Transverse colon (tissue), 4 donors: ENCODE measurements at regions not wholly inside any gene's neighbourhood (a gene's known extent, or its start where the extent isn't known, plus 50 kb on each side); places are given as distances from the start of the nearest gene placed in this dataset.

Experiments
- EP300 ChIP-seq: sonication (generic); formaldehyde crosslinking; IDR thresholded peaks from one replicate; pipeline ENCODE4 v1.6.1; 2017; ENCODE audit warnings: antibody characterized with exemption, low read depth
- POLR2A ChIP-seq: fragments of 450-650 bp; IDR thresholded peaks from one replicate; pipeline ENCODE4 v1.6.1; 2016; ENCODE audit warnings: antibody characterized with exemption, mild to moderate bottlenecking, moderate library complexity
- POLR2AphosphoS5 ChIP-seq, 3 donors: sonication (generic); formaldehyde crosslinking; IDR thresholded peaks; one replicate each; pipeline ENCODE4 v1.6.1; 2016; ENCODE audit warnings: antibody characterized with exemption in 3 of 3
- TF ChIP-seq, protein P1 (sequence below), 5 experiments: fragments of 200-600 bp in 3 of 5; fragments of 450-650 bp in 2 of 5; sonication (generic) in 3 of 5; IDR thresholded peaks; 1 replicate in 2 of 5; 2 replicates in 3 of 5; pipeline ENCODE4 v1.5.1; 2016 to 2017; ENCODE audit warnings: antibody characterized with exemption in 5 of 5, inconsistent platforms in 3 of 5, mild to moderate bottlenecking in 2 of 5, moderate library complexity in 1 of 5

DNA sequence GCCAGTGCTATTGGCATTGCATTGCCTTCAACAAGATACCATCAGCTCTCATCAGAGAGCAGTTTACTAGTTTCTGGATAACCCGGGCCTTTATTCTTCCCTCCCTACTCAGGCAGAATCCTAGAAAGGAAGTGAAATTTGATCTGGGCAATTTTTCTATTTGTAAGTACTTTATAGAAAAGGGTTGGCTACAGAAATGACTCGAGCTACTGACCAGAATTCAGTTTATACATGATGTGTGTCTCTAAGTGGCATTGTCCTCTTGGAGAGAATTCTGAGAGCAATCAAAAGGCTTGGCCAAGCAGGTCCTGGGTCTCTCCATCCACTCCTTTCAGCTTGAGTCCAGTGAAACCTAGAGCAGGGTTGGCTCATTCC lies 192.7 kb upstream of the LEF1 start:
- TF ChIP-seq, protein P1, sequence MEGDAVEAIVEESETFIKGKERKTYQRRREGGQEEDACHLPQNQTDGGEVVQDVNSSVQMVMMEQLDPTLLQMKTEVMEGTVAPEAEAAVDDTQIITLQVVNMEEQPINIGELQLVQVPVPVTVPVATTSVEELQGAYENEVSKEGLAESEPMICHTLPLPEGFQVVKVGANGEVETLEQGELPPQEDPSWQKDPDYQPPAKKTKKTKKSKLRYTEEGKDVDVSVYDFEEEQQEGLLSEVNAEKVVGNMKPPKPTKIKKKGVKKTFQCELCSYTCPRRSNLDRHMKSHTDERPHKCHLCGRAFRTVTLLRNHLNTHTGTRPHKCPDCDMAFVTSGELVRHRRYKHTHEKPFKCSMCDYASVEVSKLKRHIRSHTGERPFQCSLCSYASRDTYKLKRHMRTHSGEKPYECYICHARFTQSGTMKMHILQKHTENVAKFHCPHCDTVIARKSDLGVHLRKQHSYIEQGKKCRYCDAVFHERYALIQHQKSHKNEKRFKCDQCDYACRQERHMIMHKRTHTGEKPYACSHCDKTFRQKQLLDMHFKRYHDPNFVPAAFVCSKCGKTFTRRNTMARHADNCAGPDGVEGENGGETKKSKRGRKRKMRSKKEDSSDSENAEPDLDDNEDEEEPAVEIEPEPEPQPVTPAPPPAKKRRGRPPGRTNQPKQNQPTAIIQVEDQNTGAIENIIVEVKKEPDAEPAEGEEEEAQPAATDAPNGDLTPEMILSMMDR (IDR thresholded peaks at IDR 0.05): no peak
- TF ChIP-seq POLR2A (no peak), POLR2AphosphoS5 (IDR thresholded peaks at IDR 0.05) (no peak), EP300 (no peak)
